Right atrium auricular region (tissue), 2 donors: ENCODE measurements at regions not wholly inside any gene's neighbourhood (a gene's known extent, or its start where the extent isn't known, plus 50 kb on each side); places are given as distances from the start of the nearest gene placed in this dataset.

Experiments
- DNase-seq: peaks from one replicate; pipeline ENCODE4 v3.0.0-alpha.2; 2019; ENCODE audit warnings: low spot score
- H3K27ac ChIP-seq, 2 donors: fragments of 200-600 bp; sonication (generic); 1 replicate in 1 of 2; 2 replicates in 1 of 2; pipeline ENCODE4 v1.5.1; 2016 to 2019
- H3K27me3 ChIP-seq, 2 donors: fragments of 200-600 bp; sonication (generic); one replicate each; pipeline versions ENCODE4 v1.5.1 to v1.6.0; 2017 to 2019
- H3K36me3 ChIP-seq: fragments of 200-600 bp; sonication (generic); one replicate; pipeline ENCODE4 v1.5.1; 2016
- H3K4me1 ChIP-seq, 2 donors: fragments of 200-600 bp; sonication (generic); one replicate each; pipeline versions ENCODE4 v1.5.1 to v1.6.0; 2017 to 2019
- H3K4me3 ChIP-seq, 2 donors: fragments of 200-600 bp; sonication (generic); 1 replicate in 1 of 2; 2 replicates in 1 of 2; pipeline ENCODE4 v1.5.1; 2017 to 2019; ENCODE audit warnings: mild to moderate bottlenecking in 1 of 2, moderate library complexity in 1 of 2
- H3K9me3 ChIP-seq, 2 donors: fragments of 200-600 bp; sonication (generic); one replicate each; pipeline ENCODE4 v1.5.1; 2019
- TF ChIP-seq, protein P1 (sequence below), 2 donors: fragments of 200-600 bp; sonication (generic); IDR thresholded peaks; one replicate each; pipeline ENCODE4 v1.5.1; 2019; ENCODE audit warnings: antibody characterized with exemption in 2 of 2

DNA sequence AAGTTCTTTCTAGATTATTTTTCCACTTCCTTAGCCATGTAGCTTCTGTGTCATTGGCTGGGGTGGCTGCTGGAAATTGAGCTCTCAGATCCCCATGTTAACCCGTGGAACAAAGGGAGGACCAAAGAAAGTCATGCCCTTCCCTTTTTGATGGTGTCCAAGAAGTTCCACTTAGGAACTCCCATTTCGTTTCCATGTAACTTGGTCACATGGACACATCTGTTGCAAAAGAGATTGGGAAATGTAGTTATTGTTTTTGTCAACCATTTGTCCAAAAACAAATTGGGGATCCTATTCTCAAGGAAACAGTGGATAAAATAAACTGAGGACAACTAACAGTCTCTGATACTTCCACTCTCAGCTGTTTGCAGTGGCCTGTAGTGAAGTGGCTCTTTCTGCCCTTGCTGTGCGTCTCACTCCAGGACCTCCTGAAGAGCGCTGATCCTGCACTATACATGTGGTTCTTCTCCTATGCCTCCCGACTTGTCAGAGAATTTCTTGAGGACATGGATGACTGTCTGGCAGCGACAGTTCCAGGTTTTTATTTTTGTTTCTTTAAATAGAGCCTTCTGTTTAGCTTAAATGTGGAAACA, 125.3 kb upstream of the LNX1 start:
- no peaks in the 10 kb centered on the region for H3K36me3 ChIP-seq
- DNase-seq: no peak

DNA sequence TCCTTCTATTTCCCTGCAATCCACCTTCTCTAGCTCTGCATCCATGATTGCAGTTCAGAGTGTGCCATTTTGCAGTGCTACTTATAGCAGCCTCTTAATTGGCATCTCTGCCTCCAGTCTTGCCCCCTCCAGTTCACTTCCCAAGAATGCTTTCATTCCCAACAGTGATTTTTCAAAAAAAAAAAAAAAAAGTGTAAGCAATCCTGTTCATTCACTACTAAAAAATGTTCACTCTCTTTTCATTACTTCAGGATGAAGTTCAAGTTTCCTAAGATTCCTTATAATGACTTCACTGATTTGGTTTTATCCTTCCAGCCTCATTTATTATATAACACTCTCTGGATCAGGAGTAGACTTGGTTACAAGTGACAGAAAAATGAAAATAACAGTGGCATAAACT, 124.7 kb upstream of the LNX1 start:
- Histone ChIP-seq H3K36me3 (no peaks in the 10 kb centered on the region), H3K9me3 (no peaks in the 10 kb centered on the region), H3K4me1 (no peaks in the 10 kb centered on the region), H3K4me3 (no peak overlapping the region), H3K27ac (peak overlapping the region in 1 of 2 donors; percentile 10), H3K27me3 (no peaks in the 10 kb centered on the region)
- TF ChIP-seq, protein P1, sequence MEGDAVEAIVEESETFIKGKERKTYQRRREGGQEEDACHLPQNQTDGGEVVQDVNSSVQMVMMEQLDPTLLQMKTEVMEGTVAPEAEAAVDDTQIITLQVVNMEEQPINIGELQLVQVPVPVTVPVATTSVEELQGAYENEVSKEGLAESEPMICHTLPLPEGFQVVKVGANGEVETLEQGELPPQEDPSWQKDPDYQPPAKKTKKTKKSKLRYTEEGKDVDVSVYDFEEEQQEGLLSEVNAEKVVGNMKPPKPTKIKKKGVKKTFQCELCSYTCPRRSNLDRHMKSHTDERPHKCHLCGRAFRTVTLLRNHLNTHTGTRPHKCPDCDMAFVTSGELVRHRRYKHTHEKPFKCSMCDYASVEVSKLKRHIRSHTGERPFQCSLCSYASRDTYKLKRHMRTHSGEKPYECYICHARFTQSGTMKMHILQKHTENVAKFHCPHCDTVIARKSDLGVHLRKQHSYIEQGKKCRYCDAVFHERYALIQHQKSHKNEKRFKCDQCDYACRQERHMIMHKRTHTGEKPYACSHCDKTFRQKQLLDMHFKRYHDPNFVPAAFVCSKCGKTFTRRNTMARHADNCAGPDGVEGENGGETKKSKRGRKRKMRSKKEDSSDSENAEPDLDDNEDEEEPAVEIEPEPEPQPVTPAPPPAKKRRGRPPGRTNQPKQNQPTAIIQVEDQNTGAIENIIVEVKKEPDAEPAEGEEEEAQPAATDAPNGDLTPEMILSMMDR (IDR thresholded peaks at IDR 0.05): no peak
- DNase-seq: no peak

More for the DNA sequence above, 125.3 kb upstream of the LNX1 start:
- TF ChIP-seq, protein P1 (IDR thresholded peaks at IDR 0.05): no peak
- H3K4me1 ChIP-seq: no peaks in the 10 kb centered on the region
- H3K27ac ChIP-seq: peak overlapping the region in 1 of 2 donors; percentile 10
- H3K9me3 ChIP-seq: no peaks in the 10 kb centered on the region
- H3K4me3 ChIP-seq: no peak overlapping the region
- H3K27me3 ChIP-seq: no peaks in the 10 kb centered on the region

DNA sequence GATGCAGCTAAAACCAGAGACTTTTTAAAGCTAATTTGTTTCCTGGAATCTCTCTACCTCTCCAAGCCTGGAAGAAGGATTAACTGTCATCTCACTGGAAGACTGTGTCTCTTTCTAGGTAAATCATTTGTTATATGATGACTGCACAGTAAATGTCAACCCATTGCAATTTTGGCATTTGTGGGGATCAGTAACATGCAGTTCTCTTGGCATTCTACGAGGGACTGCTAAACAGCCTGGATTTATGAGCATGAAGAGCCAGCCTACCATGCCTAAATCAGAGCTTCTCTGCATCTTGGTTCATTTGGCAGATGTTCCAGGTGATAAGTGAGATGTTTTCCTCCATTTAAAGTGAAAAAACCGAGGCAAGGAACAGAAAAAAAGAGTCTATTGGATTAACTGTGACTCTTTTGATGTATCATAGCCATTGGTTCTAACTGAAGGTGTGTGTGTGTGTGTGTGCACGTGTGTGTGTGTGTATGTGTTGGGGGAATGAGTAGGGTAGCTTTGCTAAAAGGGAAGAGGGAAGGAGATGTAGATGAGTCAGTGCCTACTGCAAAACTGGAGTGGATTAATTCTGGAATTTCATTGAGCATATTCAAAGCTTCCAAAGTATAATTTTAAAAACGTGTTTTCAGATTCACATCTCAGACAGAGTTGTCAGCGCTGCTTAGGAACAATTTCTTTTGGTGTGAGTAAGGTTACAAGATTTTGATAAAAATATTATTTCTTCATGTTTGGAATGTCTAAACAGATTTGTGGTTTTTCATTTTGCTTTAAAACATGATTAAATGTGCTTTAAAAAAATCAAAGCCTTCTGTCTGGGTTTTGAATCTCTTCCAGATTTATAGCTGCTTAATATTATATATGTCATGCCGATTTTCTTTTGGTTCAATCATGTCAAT, 123.2 kb upstream of the LNX1 start:
- H3K9me3 ChIP-seq: no peaks in the 10 kb centered on the region
- no peaks in the 10 kb centered on the region for H3K4me1 ChIP-seq
- no peak overlapping the region for H3K4me3 ChIP-seq
- no peaks in the 10 kb centered on the region for H3K27me3 ChIP-seq
- TF ChIP-seq, protein P1 (IDR thresholded peaks at IDR 0.05): no peak
- DNase-seq: no peak
- no peak overlapping the region for H3K27ac ChIP-seq
- no peaks in the 10 kb centered on the region for H3K36me3 ChIP-seq

DNA sequence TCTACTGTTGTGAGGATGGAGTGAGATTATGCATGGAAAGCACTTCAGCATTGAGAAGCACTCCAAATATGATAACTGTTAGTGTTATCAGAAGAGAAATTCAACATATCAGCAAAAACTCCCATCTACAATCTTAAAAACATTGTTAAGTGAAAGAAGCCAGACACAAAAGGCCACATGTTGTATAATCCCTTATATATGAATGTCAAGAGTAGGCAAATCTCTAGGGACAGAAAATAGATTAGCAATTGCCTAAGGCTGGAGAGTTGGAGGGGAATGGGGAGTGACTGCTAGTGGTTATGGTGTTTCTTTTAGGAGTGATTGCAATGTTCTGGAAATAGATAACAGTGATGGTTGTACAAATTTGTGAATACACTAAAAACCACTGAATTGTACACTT, 122.5 kb upstream of the LNX1 start:
- H3K36me3 ChIP-seq: no peaks in the 10 kb centered on the region
- H3K9me3 ChIP-seq: no peaks in the 10 kb centered on the region
- no peaks in the 10 kb centered on the region for H3K4me1 ChIP-seq
- H3K4me3 ChIP-seq: no peak overlapping the region
- no peak for DNase-seq
- no peaks in the 10 kb centered on the region for H3K27me3 ChIP-seq
- TF ChIP-seq, protein P1 (IDR thresholded peaks at IDR 0.05): no peak
- H3K27ac ChIP-seq: no peak overlapping the region

DNA sequence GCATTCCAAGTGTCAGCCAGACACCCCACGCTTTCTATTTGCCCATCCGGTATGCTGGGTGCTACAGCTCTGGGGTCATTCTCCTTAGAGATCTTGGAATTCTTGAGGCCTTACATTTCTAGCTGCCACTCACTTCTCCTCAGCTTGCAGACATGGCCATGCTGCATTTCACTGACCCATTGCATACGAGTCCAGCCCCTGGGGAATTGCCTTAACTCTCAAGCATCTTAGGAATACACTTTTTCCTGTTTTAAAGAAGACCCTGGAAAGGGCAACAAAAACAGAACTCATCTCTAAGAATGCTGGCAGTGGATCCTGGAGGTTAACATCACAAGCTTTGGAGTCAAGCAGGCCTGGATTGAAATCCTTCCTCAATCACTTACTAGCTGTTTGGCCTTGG, 122.0 kb upstream of the LNX1 start:
- no peaks in the 10 kb centered on the region for H3K27me3 ChIP-seq
- no peaks in the 10 kb centered on the region for H3K36me3 ChIP-seq
- no peaks in the 10 kb centered on the region for H3K4me1 ChIP-seq
- no peak overlapping the region for H3K4me3 ChIP-seq
- H3K9me3 ChIP-seq: no peaks in the 10 kb centered on the region
- H3K27ac ChIP-seq: no peak overlapping the region
- TF ChIP-seq, protein P1 (IDR thresholded peaks at IDR 0.05): no peak
- DNase-seq: no peak
